ENCODE measurements at regions not wholly inside any gene's neighbourhood (a gene's known extent, or its start where the extent isn't known, plus 50 kb on each side); places are given as distances from the start of the nearest gene placed in this dataset.

DNA sequence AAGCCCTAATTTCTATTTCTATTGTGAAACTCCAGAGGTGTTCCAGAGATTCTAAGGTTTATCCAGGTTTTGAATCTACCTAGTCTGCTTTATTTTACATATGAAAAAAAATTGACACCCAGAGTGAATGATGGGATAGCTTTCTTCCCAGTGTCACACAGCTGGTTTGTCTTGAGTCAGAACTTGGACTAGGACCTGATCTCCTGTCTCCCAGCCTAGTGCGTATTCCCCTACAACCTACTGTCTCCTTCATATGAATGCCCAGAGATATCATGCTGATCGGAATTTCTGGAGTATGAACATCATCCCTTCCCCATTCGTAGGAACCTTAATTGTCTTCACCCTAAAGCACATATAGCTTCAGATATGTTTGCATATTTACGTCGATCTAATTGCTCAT is 524.2 kb downstream of the SPATA31D1 start:
- no peak for ATAC-seq

DNA sequence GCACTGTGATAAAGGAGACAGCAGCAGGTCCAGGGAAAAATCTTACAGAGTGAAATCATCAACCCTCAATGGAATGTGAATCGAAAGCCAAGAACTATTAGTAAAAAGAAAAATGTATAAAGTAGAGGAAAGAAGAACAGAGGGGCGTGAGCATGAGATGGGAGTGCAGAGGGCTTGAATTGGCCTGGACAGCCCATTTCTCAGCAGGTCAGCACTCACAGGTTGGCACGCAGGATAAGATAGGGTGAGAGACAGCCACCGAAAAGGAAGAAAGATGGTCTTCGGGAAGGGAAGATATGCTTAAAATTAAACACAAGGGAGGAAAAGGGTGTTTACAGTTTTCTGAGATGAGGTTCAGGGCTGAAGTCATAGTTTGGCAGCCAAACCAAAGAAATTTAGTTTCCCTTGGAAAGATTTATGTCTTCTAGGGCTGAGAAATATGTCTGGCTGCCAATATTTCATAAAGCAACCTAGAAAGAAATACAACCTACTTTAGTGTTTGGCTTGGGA is 524.7 kb downstream of the SPATA31D1 start:
- ATAC-seq = no peak

DNA sequence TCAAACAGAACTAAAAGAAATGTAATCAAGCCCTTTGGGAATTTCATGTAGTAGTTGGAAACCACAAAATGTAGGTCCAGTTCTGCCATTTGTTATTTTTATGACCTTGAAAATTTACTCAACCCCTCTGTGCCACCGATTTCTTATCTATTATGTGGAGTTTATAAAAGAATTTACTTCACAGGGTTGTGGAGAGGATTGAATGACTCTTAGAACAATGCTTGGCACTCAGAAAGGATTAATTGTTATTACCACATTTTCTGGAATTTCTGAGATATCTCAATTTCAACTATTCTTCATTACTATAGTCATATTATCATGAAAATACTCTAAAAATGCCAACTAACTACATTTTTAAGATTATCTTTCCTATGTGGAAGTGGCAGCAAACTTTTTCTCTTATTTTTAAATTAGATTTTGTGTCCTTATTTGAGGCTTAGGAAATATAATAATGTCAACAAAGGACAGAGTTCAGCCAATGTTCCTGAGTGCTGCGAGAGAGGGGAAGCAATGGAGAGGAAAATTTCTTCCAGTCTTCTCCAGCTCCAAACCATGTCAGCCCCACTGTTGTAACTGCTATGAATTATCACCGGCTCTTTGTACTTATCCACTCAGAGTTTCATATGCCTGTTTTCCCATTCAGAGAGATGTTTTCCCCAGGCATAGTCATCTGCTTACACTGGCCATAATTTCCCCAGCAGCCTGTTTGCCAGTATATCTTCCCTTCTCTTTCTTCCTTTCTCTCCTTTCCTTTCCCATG is 525.6 kb downstream of the SPATA31D1 start:
- ATAC-seq = no peak

DNA sequence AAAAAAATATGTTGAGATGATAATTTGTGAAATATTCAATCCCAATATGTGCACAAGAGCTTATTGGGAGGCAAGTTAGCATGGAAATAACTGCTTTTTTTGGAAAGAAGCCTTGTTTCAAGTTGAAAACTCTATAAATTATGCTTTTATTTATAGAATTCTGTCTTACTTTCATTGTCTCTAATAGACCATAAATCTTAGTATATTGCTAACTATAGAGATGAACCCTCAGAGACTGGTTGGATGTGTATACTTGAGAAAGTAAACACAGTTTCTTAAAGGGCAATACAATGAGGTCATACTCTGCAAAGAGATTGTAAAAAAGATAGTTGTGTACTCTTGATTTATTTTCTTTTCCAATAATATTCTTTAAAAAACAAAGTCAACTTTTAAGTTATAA is 530.3 kb downstream of the SPATA31D1 start:
- no peak for ATAC-seq

DNA sequence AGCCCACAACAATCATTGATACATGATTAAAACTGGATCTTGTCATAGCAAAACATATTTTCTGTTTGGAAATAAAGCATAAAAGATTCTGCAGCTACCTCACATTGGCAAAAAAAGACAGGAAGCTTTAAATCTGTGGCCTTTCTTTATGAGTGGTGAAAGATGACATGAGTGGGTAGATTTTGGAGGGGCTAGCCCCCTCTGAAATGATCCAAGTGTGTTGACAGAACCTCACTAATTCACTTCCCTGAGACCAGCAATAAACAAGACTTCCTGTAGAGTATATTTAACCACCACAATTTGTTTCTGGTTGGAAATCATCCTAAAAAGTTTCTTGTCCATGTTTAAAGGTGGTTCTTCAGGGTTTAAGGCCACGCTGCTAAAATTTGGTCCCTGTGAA is 530.8 kb downstream of the SPATA31D1 start:
- no peak for ATAC-seq

DNA sequence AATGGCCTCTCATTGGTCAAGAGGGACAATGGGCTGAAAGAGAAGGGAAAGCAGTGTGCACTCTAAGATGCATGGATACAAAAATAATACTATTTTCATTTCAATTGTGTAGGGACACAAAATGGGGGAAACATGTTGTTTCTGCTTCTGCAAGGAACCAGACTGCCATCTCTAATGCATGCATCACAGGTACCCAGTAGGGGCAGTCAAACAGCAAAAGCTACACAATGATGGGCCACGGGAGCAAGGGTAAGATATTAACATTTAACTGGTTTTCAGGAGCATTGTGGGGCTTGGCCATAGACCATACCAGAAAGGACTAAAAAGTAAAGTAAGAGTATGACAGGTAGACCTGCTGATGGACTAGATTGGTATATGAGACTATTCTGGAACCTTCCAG is 535.8 kb downstream of the SPATA31D1 start:
- no peak for ATAC-seq

DNA sequence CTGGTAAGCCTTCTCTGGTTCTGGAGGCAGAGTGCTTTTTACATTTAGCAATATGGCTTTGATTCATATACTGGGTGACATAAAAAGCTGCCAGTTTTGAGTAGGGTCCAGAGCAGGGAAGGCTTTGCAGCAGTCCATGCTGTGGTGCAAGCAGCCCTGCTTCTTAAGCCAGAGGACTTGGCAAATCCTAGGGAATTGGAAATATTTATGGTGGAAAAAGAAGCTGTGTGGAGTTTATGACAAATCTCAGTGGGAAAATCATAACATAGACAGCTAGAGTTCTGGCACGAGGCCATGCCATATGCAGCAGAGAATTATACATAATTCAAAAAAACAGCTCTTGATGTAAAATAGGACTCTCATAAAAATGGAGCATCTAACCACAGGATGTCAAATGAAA is 536.4 kb downstream of the RASEF start:
- no peak for ATAC-seq

DNA sequence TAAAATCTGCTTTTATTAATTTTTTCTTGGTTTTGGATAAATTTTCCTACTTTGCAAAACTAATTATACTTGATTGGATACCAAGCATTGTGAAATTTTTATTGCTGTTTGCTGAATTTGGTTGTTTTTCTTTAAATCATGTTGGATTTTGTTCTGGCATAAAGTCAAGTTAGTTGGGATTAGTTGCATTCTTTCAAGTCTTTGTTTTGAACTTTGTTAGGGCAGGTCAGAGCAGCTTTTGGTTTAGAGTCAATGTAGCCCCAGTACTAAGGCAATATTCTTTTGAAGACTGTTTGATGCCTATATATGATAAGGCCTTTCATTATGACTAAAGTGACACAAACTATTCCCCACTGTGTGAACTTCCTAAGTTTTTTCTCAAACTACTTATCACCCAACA is 531.1 kb downstream of the RASEF start:
- no peak for ATAC-seq

DNA sequence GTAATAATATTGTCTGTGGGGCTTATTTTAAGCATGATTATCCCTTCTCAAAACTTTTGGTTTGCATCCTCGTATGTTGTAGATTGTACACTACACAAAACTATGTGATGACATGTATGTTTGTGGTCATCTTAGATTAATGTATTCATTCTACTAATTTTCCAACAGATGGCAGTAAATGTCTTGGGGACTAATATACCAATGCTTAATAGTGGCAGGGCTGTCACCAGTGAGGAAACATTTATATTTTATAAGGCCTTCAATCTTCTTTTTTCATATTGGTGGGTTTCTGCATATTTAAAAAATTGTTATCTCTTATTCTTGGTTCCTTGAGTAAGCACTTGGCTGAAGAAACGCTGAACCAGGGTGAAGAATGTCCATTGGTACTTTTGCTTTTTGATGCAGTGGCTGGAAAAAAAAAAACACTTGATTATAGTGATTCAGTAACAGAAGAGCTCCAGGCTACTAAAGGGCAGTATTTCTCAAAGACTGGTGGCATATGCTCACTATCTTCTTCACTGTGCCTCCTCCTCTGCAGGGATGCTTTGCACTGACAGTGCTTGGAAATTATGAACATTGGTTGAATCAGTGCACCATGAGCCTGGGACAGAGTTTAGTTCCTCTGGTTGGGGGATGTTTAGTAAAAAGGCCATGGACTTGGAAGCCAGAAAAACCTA is 530.3 kb downstream of the RASEF start:
- peak; percentile 65 for ATAC-seq

DNA sequence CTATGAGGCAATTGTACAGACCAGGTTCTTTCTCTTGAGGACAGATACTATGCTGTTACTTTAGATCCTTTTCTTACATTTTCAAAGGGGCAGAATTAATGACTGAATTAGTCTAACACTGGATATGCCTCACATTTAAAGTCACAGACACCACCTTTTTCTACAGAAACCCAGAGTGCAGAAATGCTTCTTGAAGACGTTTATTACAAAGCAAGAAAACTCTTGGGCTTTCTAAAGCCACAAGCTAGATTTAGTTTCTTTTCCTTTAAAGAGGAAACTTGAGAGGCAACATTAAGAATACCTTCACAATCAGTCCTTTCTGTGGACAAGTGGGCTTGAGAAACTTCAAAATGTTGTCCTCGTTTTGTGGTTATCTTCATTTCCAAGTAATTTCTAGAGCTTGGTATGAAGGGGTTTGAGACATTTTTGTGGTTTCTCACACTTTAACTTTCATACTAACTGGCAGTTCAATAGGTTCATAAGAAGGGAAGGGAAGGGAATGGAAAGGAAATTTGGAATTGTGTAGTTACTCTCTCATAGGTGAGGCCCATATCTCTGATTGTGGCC is 527.4 kb downstream of the RASEF start:
- no peak for ATAC-seq

DNA sequence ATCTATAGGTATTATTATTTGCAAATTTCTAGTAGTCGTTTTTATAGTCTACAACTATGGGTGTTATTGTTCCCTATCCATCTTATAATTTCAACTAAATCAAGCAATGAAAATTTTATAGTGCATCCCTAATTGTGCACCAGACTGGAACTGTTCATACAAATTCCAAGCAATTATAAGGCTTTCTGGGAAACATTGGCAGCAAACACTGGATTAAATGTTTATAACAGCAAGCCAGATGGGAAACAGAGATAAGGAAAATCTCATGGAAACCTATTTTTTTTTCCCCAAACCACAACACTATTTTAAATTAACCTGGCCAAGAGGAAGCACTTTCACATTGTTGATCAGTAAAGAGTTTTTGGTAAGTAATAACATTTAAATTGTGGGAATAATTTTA is 524.3 kb downstream of the RASEF start:
- ATAC-seq = no peak

DNA sequence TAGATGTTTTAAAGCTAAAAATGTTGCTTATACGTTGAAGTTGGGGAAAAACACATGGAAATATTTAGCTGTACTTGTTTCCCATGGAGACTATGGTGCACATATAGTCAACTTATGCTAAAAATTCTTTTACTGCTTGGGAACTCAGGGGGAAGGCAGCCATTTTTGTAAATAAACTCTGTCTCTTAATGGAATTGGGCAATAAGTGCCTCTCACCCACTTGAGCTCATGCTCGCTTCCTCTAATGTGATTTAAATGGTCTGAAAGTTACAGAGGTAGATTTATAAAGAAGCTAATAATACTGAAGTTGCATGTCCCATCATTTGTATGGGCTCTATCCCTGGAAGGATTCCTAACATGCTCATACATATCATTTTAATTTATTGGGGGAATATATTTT is 523.8 kb downstream of the RASEF start:
- ATAC-seq = no peak

DNA sequence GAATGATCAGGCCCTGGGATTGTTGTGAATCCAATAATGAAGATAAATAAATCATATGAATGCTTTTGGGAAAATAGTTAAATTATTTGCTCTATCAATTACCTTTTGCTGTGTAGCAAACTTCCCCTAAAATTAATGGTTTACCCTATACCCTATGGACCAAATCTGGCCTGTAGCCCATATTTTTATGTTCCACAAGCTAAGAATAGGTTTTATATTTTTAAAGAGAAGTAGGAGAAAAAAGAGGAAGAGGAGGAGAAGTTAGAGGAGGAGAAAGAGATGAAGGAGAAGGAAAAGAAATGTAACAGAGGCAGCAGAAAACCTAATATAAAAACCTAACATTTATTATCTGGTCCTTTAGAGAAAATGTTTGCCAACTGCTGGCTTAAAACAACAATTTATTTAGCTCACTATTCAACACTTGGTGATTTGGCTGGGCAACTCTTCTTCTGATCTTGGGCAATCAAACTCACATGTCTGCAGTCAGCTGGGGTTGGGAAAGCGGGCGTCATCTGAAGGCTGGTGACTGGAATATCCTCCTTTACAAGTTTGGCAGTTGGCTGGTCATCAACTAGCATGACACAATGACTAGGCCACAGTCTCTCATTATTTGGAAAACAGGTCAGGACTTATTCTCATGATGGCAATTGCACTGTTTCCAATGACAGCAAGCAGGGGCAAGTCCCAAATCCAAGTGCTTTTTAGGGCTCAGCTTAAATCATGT is 522.9 kb downstream of the RASEF start:
- peak; percentile 99 for ATAC-seq

DNA sequence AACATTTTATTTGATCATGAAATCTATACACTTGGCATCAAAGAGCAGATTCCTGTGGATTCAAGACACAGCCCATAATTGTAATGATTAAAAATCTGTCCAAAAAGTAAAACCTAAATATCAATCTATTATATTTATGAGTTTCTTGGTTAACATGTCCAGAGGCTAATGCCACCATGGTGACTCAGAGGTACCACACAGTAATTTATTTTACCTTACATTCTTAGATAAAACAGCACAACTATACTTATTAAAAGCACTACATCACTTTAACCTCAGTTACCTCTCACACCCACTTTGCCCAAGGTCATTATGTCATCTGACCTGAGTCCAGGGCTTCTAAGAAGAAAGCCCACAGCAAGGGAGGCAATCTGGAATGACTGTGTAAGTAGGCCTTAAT is 519.2 kb downstream of the RASEF start:
- ATAC-seq = no peak

DNA sequence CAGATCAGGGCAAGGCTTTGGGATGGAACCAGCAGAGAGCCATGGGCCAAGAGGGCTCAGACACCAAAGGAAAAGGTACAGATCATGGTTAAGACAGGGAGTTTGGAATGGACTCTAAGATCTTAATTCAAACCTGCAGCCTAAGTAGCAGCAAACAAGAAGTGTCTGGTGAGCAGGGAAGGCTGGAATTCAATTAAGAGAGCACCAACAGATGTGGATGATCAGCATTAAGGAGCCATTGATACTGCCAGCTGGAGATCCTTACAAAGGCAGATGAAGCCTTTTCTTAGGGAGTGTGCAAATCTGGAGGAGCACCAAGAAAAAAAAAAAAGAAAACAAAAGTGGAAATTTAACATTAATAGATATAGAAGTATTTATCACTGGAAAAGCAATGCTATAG is 516.8 kb downstream of the RASEF start:
- ATAC-seq = no peak

DNA sequence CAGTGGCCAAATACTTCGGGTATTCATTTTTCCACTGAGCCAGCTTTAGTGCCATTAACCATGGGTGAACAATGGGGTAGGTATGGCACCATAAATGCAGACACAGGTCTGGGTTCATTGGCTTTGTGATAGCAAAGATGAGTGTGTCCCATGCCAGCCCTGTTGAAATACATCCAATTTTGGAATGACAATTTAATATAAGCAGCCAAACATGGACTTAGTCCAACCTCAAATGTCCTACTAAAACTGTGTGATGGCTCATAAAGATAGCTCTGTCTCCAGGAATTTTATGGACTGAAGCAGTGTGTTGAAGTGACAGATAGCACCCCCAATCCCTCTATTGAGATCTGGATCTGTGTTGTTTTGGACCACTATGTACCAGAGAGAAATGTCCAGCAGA is 514.9 kb downstream of the RASEF start:
- no peak for ATAC-seq

DNA sequence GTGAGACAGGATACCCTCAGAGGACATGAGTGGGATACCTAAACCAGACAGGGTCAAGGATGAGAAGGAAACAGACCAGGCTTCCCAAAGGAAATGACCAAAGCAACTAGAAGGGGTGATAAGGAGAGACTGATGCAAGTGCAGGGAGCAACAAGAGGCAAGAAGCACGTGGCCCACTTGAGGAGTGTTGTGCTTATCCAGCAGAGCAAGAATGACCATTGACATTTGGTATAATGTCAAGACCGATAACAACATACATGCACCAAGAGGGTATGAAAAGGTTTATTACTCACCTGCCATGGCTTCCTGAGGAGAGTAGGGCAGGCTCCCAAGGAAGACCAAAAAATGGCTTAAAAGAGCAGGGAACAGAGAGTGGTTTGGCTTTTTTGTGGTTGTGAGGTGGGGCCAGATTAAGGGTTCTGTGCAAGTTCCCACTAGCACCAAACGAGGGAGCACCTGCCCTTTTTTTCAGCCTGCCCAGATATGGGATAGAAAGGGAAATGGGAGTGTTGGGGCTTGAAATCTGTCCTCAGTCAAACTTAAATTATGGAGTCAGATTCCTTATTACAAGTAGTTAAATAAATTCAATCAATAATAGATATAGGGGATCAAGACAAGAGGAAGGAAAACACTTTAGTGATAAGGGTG is 513.6 kb downstream of the RASEF start:
- no peak for ATAC-seq

DNA sequence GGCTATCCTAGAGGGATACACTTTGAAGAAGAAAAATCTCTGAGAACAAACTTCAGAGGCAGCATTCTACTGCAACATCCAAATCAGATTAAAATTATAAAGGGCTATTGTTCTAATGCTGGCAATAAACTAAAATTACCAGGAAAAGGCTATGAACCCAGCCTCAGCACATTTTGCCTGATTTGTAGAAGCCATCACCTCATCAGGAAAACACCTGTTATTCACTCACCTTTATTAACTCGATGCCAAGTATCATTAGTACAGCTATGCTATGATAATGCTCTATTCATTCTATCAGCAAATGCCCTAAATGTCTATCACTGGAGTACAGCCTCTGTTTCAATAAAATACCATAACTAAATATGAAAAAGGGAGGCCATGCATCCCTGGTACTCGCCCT is 510.2 kb downstream of the RASEF start:
- no peak for ATAC-seq

DNA sequence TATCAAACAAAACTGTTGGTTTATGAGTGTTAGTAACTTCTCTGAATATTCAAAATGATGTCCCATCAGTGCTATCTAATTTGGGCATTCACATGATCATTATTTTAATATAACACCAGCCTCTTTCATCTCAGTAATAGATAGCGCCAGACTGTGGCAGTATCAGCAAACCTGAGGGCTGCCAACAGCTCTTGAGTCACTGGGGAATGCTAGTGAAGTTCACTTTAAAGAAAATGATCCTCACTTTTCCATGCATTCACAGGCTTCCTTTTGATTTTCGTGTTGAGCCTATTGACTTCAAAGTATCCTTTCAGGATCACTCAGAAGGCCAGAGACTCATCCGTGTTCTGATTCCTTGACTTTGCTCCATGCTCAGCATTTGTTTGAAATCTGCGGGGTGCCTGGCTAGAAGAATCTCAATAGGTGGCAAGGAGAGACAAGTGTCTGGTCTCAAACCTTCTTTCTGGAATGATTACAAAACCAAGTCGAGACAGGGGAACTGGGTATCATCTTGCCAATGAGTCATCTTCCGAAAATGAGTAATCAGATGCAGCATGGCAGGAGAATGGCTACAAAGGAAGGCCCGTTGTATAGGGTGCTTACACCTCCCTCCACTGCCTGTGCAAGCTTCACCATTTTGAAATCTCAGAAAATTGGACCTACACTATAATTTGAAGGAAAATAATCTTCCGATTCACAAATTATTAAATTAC is 509.1 kb downstream of the RASEF start:
- ATAC-seq = peak; percentile 67

DNA sequence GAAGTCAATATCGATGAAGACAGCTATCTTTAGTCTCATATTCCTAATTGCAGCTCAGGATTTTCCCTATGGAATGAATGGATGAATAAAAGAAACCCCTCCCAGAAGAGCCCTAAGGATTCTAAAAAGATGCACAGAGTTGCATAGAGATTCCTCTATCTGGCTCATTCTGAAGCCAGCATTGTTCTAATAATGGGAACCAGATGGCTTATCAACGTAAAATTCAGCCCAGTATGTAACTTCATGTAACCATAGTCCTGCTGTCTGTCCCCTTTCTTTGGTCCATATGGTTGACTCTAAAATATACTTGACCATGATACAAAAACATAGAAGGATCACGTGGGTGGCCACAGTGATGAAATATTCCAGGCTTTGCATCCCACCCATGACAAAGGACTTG is 508.6 kb downstream of the RASEF start:
- ATAC-seq = no peak

DNA sequence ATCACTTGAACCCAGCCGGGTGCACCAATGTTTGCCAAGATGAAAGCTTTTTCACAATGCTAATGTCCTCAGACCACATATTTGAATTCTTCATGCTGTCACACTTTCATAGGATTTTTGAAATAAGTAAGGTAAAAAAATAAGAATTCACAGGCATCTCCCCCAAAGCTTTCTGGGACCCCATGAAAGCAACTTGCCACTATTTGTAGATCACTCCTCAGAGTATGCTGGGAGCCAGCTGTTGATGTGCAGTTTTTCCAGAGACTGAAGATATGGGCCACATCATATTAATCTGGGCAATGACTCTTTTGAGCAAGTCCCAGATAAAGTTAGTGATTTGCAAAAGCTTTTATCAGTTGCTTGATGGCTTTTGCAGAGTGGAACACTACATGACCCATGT is 507.9 kb downstream of the RASEF start:
- ATAC-seq = no peak

DNA sequence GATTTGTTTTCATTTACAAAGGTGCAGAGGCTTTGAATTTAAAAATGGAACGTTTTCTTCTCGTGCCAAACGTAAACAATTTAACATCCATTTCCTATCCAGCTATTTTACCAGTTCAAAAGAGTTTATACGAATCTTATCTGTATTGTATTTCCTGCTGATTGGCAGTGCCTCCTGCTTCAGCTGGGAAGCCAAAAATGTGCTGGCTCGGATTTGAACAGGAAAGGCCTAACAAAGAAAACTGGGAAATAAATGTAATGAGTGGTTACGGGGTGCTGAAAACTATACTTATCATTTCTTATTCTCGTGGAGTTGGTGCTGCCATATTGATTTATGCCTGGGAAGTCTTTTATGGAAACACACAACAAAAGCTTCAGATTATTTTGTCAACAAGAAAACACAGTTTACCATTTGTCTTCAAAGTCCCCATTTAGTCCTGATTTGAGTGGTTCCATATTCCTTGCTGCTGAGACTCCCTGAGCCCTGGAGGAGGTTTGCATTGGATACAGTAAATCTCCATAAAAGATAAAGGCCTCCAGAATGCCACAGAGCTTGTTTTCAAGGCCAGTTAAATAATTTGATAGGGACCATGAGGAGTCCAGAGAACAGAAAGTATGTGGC is 507.4 kb downstream of the RASEF start:
- ATAC-seq = no peak
